GM12878 (cell line): ENCODE measurements at regions not wholly inside any gene's neighbourhood (a gene's known extent, or its start where the extent isn't known, plus 50 kb on each side); places are given as distances from the start of the nearest gene placed in this dataset.

Source experiments
- ATF7 ChIP-seq: fragments of 450-650 bp; IDR thresholded peaks from 2 replicates; pipeline ENCODE4 v1.6.1; 2016; ENCODE audit warnings: low read depth, mild to moderate bottlenecking
- BACH1 ChIP-seq: fragments of 450-650 bp; IDR thresholded peaks from 2 replicates; pipeline ENCODE4 v1.6.1; 2017; ENCODE audit warnings: mild to moderate bottlenecking, borderline replicate concordance
- BRCA1 ChIP-seq: IDR thresholded peaks from 2 replicates; pipeline ENCODE4 v1.6.1; 2011; ENCODE audit warnings: low read depth, low read length, improper control_type of control experiment
- CBX3 ChIP-seq: fragments of 200-600 bp; sonication (generic); IDR thresholded peaks from 2 replicates; pipeline ENCODE4 v1.6.1; 2016; ENCODE audit warnings: low read depth, borderline replicate concordance
- CREM ChIP-seq: IDR thresholded peaks from 2 replicates; pipeline ENCODE4 v1.6.1; 2014; ENCODE audit warnings: antibody characterized with exemption, low read depth
- ESRRA ChIP-seq: IDR thresholded peaks from 2 replicates; pipeline ENCODE4 v1.6.1; 2012; ENCODE audit warnings: mild to moderate bottlenecking, low read length, improper control_type of control experiment
- GABPA ChIP-seq: IDR thresholded peaks from 2 replicates; pipeline ENCODE4 v1.6.1; 2014; ENCODE audit warnings: antibody characterized with exemption, low read depth, mild to moderate bottlenecking, inconsistent platforms
- HCFC1 ChIP-seq: fragments of 150-350 bp; IDR thresholded peaks from 2 replicates; pipeline ENCODE4 v1.6.1; 2014; ENCODE audit warnings: low read length
- JUNB ChIP-seq: IDR thresholded peaks from 2 replicates; pipeline ENCODE4 v1.6.1; 2016; ENCODE audit warnings: antibody characterized with exemption, mild to moderate bottlenecking
- KAT2A ChIP-seq: conservative IDR thresholded peaks from 2 replicates; pipeline ENCODE4 v1.6.1; 2011; ENCODE audit warnings: low read depth, low read length; ENCODE audit not compliant: control insufficient read depth
- KLF5 ChIP-seq: fragments of 450-650 bp; IDR thresholded peaks from 2 replicates; pipeline ENCODE4 v1.6.1; 2014; ENCODE audit warnings: mild to moderate bottlenecking; ENCODE audit not compliant: partially characterized antibody
- MEF2B ChIP-seq: fragments of 450-650 bp; IDR thresholded peaks from 2 replicates; pipeline ENCODE4 v1.6.1; 2018; ENCODE audit warnings: mild to moderate bottlenecking, moderate library complexity; ENCODE audit not compliant: partially characterized antibody, poor library complexity, severe bottlenecking
- MYB ChIP-seq: fragments of 150-350 bp; IDR thresholded peaks from 2 replicates; pipeline ENCODE4 v1.6.1; 2014; ENCODE audit warnings: mild to moderate bottlenecking, low read depth, low read length, borderline replicate concordance
- RELA ChIP-seq: fragments of 450-650 bp; IDR thresholded peaks from 2 replicates; pipeline ENCODE4 v1.8.0; 2014; ENCODE audit warnings: borderline replicate concordance; ENCODE audit not compliant: partially characterized antibody
- SIN3A ChIP-seq: IDR thresholded peaks from 2 replicates; pipeline ENCODE4 v1.6.1; 2012; ENCODE audit warnings: low read depth, low read length, improper control_type of control experiment
- SP1 ChIP-seq: IDR thresholded peaks from one replicate; pipeline ENCODE4 v1.6.1; 2011; ENCODE audit warnings: low read depth, low read length
- YBX1 ChIP-seq: fragments of 450-650 bp; IDR thresholded peaks from 2 replicates; pipeline ENCODE4 v1.6.1; 2016; ENCODE audit warnings: antibody characterized with exemption
- ZNF274 ChIP-seq: IDR thresholded peaks from one replicate; pipeline ENCODE4 v1.8.0; 2011; ENCODE audit not compliant: insufficient read length, insufficient read depth
- TF ChIP-seq, protein P1 (sequence below): fragments of 450-650 bp; IDR thresholded peaks from 2 replicates; pipeline ENCODE4 v1.6.1; 2017; ENCODE audit warnings: borderline replicate concordance
- TF ChIP-seq, protein P2 (sequence below): IDR thresholded peaks from 2 replicates; pipeline ENCODE4 v1.6.1; 2012; ENCODE audit warnings: low read depth, low read length, improper control_type of control experiment
- TF ChIP-seq, protein P3 (sequence below): fragments of 450-650 bp; IDR thresholded peaks from 2 replicates; pipeline ENCODE4 v1.6.1; 2017; ENCODE audit warnings: mild to moderate bottlenecking, moderate library complexity
- TF ChIP-seq, protein P4 (sequence below): fragments of 450-650 bp; IDR thresholded peaks from 2 replicates; pipeline ENCODE4 v1.6.1; 2017; ENCODE audit warnings: mild to moderate bottlenecking, low read depth, inconsistent platforms; ENCODE audit not compliant: poor library complexity, severe bottlenecking

DNA sequence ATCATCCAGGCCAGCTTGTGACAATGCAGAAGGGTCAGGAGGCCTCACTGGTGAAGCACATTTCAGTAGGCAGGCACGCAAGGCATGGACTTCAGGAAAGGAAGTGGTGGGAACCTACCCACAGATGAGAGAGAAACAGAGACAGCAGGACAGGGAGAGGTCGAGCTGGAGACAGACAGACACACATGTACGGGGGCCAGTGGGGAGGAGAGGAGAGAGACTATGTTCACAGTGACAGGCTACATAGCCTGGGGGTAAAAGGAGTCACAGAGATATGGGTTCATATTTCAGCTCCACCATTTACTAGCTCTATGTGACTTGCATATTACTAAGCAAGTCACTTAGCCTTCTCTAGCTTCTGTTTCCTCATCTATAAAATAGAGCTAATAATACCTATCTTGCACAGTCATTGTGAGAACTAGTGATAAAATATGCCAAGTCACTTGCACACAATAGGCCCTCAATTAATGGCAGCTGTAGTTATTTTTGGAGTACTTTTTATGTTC is 91.1 kb upstream of the FUT8 start (continued):
- TF ChIP-seq MEF2B = no peak
- TF ChIP-seq BACH1 = peak; percentile 94
- TF ChIP-seq ATF7 = no peak
- peak; percentile 86 for TF ChIP-seq JUNB
- TF ChIP-seq KAT2A = no peak
- no peak for TF ChIP-seq HCFC1
- no peak for TF ChIP-seq GABPA
- no peak for TF ChIP-seq ESRRA
- no peak for TF ChIP-seq SIN3A
- no peak for TF ChIP-seq MYB
- TF ChIP-seq RELA = peak; percentile 49
- TF ChIP-seq KLF5 = no peak
- peak; percentile 6 for TF ChIP-seq SP1
- no peak for TF ChIP-seq CBX3
- no peak for TF ChIP-seq YBX1
- no peak for TF ChIP-seq BRCA1
- TF ChIP-seq, protein P1, sequence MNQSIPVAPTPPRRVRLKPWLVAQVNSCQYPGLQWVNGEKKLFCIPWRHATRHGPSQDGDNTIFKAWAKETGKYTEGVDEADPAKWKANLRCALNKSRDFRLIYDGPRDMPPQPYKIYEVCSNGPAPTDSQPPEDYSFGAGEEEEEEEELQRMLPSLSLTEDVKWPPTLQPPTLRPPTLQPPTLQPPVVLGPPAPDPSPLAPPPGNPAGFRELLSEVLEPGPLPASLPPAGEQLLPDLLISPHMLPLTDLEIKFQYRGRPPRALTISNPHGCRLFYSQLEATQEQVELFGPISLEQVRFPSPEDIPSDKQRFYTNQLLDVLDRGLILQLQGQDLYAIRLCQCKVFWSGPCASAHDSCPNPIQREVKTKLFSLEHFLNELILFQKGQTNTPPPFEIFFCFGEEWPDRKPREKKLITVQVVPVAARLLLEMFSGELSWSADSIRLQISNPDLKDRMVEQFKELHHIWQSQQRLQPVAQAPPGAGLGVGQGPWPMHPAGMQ = 0 out of 2 replicates have a peak, but pooled peaks have one; percentile 12
- peak; percentile 28 for TF ChIP-seq CREM
- no peak for TF ChIP-seq ZNF274
- TF ChIP-seq, protein P2, sequence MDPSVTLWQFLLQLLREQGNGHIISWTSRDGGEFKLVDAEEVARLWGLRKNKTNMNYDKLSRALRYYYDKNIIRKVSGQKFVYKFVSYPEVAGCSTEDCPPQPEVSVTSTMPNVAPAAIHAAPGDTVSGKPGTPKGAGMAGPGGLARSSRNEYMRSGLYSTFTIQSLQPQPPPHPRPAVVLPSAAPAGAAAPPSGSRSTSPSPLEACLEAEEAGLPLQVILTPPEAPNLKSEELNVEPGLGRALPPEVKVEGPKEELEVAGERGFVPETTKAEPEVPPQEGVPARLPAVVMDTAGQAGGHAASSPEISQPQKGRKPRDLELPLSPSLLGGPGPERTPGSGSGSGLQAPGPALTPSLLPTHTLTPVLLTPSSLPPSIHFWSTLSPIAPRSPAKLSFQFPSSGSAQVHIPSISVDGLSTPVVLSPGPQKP = no peak
- TF ChIP-seq, protein P3, sequence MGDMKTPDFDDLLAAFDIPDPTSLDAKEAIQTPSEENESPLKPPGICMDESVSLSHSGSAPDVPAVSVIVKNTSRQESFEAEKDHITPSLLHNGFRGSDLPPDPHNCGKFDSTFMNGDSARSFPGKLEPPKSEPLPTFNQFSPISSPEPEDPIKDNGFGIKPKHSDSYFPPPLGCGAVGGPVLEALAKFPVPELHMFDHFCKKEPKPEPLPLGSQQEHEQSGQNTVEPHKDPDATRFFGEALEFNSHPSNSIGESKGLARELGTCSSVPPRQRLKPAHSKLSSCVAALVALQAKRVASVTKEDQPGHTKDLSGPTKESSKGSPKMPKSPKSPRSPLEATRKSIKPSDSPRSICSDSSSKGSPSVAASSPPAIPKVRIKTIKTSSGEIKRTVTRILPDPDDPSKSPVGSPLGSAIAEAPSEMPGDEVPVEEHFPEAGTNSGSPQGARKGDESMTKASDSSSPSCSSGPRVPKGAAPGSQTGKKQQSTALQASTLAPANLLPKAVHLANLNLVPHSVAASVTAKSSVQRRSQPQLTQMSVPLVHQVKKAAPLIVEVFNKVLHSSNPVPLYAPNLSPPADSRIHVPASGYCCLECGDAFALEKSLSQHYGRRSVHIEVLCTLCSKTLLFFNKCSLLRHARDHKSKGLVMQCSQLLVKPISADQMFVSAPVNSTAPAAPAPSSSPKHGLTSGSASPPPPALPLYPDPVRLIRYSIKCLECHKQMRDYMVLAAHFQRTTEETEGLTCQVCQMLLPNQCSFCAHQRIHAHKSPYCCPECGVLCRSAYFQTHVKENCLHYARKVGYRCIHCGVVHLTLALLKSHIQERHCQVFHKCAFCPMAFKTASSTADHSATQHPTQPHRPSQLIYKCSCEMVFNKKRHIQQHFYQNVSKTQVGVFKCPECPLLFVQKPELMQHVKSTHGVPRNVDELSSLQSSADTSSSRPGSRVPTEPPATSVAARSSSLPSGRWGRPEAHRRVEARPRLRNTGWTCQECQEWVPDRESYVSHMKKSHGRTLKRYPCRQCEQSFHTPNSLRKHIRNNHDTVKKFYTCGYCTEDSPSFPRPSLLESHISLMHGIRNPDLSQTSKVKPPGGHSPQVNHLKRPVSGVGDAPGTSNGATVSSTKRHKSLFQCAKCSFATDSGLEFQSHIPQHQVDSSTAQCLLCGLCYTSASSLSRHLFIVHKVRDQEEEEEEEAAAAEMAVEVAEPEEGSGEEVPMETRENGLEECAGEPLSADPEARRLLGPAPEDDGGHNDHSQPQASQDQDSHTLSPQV = no peak
- TF ChIP-seq, protein P4, sequence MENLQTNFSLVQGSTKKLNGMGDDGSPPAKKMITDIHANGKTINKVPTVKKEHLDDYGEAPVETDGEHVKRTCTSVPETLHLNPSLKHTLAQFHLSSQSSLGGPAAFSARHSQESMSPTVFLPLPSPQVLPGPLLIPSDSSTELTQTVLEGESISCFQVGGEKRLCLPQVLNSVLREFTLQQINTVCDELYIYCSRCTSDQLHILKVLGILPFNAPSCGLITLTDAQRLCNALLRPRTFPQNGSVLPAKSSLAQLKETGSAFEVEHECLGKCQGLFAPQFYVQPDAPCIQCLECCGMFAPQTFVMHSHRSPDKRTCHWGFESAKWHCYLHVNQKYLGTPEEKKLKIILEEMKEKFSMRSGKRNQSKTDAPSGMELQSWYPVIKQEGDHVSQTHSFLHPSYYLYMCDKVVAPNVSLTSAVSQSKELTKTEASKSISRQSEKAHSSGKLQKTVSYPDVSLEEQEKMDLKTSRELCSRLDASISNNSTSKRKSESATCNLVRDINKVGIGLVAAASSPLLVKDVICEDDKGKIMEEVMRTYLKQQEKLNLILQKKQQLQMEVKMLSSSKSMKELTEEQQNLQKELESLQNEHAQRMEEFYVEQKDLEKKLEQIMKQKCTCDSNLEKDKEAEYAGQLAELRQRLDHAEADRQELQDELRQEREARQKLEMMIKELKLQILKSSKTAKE = no peak
